Iris pigment epithelial cell (primary cell): ENCODE measurements at regions not wholly inside any gene's neighbourhood (a gene's known extent, or its start where the extent isn't known, plus 50 kb on each side); places are given as distances from the start of the nearest gene placed in this dataset.
"Not testable (repeated sequence)": the region's sequence is repeated elsewhere in the genome, so short reads cannot be mapped to it uniquely, and the experiment has no call there.

Experiments used
- DNase-seq: peaks from one replicate; pipeline ENCODE4 v3.0.0-alpha.2; 2011; ENCODE audit warnings: low read depth

DNA sequence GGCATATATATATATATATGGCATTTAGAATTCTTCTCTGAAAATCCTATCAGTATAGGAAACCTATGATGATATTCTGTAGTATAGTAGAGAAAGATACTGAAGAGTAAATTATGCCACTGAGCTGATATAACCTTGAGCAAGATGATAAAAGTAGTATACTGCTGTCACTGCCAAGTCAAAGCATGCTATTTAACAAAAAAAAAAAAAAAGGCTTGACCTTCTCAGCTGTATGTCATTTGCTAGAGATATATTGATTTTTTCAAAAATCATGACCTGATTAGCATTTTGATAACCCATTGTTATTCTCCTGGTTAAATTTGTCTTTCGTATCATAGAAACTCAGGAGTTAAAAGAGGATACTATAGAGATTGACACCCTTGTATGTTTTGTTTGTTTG lies 299.4 kb downstream of the ADAMTS20 start:
- DNase-seq, result no peak

DNA sequence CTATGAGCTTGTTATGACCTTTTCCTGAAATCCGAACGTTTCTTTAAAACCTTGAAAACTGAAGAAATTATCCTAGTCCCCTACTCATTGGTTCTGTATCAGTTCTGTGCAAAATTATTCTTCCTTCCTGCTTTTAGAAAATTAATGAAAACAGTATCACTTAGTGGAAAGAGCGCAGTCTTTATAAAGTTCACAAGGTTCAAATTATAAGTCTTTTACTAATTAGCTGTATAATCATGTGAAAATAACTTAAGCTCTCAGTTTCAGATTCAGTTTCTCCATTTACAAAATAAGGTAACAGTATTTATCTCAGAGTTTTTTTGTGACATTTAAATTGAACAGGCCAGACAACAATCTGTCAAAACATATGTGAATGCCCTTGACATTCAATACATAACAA lies 306.1 kb downstream of the ADAMTS20 start:
- no peak for DNase-seq

DNA sequence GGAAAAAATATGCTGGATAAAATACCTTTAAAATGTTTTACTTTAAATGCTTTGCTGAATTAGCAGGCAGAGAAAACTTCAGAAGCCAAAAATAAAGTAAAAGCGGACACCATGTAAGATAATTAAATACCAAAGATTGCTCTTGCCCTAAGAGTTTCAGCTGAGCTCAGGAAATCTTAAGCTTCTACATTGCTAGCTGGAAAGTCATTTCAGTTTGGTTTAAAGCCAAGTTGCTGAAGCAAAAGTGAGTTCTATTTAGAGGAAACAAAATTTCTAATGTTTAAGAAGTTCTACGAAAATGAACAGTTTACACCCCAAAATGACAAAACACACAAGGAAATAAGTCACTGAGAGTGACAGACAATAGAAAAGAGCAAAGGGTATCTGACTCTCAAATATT lies 310.0 kb downstream of the ADAMTS20 start:
- DNase-seq, result peak; percentile 81

DNA sequence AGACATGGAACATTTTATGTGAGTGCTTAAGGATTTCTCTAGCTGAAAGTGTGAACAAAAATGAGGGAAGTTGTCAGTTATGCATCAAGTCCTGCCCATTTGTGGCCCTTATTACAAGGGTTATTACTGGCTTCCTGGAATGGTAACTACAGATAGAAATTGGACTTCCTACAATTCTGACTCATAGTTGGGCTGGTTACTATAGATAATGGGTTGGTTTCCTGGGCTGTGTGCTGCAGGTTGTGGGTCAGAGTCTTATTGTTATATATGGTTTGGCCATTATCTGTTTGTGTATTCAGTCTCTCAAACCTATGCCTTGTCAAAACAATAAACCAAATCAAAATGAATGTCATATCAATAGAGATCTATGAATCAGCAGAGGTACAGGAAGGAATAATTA lies 313.7 kb downstream of the ADAMTS20 start:
- DNase-seq, result peak; percentile 2

DNA sequence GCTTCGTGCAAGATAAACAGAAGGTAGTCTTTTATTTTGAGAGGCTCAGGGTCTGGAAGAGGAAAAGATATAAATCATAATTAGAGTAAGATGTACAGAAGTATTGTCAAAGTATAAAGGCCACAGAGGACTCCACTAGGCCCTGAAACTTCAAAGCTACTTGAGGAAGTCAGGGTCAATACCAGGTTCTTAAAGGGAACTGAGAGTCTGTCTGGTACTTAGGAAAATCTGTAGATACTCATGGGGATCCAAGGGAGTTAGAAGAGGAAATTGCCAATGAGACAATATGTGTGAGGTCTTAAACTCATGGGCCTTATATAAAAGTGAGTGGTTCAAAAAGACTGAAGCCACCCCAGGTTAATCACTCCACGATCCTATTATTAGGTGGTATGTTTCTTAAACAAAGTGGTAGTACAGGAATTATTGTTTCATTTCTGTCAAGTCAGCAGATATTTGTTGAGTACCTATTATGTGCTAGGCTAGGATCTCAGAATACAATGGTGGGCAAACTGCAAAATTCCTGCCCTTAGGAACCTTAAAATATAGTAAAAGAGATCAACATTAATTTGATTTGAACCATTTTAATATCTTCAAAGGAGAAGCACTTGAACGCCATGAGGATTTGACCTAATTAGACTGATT lies 314.6 kb downstream of the ADAMTS20 start:
- no peak for DNase-seq

DNA sequence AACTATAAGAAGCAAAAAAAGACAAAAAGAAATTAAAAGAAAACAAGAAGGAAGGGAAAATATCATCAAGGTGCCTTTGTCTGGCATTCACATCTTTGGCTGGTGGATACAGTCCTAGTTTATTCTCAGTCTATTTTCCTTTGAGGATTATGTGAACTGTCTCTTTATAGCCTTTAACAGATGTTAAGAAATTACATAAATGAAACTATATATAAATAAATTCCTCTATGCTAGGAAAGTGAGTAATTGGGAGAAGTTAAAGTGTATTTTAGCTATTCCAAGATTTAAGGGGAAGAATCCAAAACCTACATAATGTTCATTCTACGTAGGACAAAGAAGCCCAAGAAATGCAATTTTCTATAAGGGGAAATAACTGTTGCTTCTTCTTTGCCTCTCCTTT lies 316.3 kb downstream of the ADAMTS20 start:
- no peak for DNase-seq

DNA sequence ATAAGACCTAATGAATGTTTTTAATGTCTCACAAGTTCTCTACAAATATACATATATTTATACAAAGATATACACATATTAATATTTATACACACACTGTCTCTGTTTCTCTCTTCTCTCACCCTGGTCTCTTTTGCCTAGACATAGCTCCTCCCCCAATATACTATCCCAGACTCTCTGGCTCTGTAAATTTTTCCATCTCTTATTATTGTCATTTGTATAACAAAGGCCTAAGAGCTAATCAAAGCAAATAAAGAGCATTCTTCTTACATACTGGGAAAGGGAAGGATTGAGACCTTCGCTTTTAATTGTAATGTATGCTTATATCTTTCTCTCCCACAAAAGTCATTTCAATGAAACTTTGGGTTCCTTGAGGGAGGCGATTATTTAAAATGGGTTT lies 318.1 kb downstream of the ADAMTS20 start:
- DNase-seq, result no peak

DNA sequence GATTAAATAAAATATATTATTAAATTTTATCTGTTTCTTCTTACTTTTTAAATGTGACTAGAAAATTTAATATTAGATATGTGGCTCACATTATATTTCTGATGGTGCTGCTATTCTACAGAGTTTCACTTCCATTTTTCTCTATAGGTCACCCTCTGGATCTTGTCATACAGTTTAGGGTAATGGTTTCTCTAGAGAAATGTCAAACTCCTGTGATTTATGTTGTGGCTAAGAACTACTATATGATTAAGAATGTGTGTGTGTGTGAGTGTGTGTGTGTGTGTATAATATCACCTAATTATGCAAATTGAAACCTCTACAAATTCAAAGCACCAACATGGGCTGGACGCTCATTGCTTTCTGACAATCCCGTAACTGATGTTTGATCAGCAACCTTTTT lies 325.9 kb downstream of the ADAMTS20 start:
- DNase-seq, result no peak

DNA sequence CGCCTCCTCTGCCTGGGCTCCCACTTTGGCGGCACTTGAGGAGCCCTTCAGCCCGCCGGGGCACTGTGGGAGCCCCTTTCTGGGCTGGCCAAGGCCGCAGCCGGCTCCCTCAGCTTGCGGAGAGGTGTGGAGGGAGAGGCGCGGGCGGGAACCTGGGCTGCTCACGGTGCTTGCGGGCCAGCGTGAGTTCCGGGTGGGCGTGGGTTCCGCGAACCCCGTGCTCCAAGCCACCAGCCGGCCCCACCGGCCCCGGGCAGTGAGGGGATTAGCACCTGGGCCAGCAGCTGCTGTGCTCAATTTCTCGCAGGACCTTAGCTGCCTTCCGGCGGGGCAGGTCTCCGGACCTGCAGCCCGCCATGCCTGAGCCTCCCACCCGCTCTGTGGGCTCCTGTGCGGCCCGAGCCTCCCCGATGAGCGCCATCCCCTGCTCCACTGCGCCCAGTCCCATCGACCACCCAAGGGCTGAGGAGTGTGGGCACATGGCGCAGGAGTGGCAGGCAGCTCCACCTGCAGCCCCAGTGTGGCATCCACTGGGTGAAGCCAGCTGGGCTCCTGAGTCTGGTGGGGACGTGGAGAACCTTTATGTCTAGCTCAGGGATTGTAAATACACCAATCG lies 327.7 kb downstream of the ADAMTS20 start:
- DNase-seq, result not testable (repeated sequence)

DNA sequence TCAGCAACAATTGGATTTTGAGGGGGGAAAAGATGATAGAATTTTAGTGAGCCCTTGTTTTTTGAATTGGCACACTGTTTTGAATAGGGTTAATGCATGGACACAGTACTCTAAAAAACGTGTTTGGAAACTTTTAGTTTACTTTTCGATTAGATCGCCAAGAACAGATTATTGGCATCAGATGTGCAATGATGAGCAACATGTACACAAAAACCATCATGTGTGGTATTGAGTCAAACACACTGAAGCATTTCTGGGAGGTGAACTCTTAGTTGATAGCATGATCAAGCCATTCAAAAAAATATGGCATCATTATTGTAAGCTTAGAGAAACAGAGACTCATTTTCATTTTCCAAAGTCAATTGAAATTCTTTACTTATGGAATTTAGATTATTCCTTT lies 329.2 kb downstream of the ADAMTS20 start:
- DNase-seq, result no peak

DNA sequence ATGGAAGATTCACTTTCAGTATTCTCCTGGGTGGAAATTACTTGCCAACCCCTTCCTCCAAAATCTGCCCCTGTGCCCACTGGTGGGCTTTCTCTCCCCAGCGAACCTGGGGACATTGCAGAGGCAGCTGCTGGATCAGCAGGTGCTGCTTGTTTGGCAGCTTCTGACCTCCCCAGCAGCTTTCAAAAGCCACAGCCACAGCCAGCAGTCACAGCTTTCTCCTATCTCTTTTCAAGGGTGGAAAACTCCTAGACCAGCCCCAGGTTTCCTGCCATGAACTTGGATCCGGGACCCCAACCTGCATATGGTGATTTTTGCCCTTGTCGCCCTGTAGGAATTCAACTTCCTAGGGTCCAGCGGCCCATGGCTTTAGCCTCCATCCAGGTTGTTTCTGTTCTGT lies 330.8 kb downstream of the ADAMTS20 start:
- DNase-seq, result no peak

DNA sequence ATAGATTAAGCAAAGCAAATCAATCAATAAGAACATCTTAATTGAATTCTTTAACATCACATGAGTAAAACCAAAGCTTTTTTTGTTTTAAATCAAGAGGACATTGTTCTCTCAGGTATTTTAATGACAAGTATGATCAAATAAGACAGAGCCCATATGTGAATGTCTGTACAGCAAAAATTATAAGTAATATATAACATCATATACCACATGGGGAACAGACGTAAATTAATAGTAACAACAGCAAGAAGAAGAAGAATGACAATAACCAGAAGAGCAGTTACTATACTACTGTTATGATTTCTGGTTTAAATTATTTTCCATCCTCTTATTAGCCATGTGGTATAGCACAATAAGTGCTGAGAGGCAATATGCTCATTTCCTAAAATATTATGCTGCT lies 335.5 kb downstream of the ADAMTS20 start:
- no peak for DNase-seq

DNA sequence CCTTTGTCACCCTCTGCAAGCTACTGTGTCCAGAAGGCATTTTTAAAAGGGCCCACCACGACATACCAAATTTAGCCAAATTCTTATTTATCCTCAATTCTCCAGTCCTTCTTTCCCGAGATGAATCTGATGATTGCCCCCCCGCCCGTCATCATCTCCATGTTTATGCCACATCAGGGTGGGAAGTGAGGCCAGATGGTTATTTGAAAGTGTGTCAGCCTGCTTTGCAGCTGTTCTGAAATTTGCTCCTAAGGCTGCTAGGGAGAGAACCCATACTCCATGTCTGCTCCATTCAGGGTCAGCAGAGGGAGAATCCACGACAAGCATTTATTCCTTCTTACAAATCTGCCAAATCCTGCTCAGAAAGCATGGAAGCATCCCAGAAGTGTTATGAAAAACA lies 337.8 kb downstream of the ADAMTS20 start:
- no peak for DNase-seq

DNA sequence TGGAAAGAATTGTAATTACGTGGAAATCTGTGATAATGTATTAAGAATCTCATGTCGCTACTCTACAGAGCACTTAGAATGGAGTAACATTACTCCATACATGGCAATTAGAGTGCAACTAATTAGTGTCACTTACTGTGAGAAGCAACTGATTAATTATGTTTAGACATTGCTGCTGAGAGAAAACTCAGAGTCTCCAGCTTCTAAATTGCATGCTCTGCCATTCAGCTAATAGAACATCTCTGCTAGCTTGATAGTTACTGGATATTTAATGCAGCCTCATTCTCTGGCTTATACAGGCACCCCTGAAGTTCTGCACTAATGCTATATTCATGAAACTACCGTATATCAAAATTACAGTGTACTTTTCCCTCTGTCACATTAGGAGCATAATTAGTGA lies 338.4 kb downstream of the ADAMTS20 start:
- DNase-seq, result no peak

DNA sequence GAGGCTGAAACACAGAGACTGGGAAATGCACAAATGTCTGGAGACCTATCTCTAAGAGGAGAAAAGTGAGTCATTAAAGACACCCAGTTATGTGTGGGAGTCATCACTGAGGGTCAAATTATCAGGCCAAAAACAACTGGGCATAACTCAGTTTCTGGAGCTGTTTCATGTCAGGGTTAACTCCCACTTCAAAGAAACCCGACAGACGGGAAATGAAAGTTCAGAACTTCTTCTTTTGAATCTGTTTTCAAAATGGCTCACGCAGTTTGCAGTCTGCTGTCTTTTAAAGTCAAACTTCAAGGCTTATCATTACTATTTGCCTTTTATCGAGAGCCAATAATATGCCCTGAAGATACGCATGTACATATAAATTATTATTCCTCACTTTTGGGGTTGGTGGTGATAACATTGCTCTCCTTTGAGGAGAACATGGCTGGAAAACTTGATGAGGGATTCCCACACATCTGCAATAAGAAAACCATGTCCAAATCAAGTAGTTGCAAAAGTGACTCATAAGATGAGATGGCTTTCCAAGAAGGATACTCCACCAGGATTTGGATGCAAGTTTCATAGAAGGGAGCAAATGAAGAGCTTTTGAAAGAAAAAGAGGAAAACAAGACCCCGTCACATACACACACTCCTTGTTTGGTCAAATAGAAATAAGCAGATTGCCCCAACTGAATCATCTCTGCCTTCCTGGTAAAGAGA lies 341.4 kb downstream of the ADAMTS20 start:
- DNase-seq, result peak; percentile 78

DNA sequence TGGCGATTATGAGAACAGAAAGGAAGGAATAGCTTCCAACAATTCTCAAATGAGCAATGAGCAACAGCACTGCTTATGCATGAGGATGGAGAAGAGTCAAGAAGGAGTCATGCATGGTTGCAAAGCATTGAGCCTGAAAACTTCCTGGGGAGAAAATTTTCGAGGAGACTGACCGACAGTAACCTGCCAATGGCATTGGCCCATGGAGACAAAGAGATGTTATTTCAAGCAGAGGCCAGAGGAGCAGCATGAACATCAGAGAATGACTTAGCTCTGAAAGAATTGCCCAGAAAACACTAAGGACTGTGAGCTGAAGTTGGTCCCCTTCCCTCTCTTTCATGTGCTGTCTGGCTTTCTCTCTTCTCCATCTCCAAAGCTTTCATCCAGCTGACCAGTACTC lies 343.4 kb downstream of the ADAMTS20 start:
- DNase-seq, result peak; percentile 1

DNA sequence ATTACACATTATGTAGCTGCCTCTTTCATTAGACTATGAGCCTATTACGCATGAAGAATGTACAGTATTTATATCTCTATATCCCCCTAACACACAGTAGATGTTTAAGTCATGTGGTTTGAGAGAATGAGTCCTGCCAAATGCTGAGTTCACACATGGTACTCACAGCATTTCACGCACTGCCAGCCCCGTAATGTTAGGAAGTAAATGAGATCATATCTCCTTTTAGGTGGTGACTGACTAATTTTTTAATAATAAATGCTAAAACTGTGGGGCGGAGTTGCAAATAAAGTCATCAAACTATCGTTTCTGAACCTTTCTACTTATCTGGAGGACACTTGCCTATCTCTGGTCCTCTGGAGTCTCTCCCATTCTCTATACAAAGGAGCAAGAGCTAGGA lies 343.8 kb downstream of the ADAMTS20 start:
- DNase-seq, result peak; percentile 3

DNA sequence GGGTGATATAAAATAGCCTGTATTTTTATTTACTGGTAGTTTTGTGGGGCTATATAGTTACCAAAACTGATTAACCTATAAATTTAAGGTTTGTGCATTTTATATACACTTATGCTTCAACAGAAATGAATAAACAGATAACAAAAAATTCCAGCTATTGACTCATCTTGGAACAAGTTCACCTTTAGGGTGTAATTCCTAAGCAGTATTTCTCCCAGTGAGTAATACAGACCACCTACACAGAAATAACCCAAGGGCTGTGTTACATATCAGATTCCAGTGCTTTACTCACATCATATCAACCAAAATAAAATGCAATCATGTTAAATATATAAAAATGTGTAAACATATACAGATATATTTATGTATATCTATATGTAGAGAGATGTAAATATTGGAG lies 345.6 kb downstream of the ADAMTS20 start:
- peak; percentile 54 for DNase-seq

DNA sequence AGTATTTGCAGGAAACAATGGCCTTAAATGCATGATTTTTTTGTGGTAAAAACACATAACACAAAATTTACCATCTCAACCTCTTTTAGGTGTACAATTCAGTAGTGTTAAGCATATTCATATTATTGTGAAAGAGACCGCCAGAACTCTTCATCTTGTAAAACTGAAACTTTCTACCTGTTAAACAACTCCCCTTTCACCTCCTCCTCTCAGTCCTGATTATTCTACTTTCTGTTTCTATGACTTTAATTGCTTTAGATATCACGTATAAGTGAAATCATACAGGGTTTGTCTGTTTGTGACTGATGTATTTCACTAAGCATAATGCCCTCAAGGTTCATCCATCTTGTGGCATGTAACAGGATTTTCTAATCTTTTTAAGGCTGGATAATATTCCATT lies 353.4 kb downstream of the ADAMTS20 start:
- no peak for DNase-seq

DNA sequence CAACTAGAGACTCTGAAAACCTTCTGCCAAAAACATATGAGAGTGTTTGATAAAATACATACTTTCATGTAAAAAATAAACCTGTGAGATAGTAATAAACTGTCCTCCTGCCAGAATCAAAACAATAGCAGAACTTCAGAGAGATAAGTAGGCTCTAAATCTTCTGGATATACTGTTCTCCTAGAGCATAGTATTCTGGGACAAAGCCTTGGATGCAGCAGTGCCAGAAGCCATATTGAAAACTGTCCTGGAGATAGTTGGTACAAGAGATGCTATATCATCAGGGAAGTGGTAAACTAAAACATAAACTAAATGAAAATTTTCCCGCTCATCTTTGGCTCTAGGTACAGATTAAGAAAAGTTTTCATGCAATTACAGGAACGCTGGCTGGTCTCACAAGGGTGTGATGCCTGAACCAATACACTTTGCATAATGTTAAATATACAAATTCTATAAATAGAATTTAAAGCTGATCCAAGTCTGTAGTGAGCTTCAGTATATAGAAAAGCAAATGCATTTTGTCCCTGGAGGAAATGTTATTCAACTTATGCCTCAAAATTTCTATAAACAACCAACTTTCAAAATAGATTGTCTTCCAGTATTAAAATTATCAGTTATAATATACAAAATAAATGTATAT lies 355.6 kb downstream of the ADAMTS20 start:
- no peak for DNase-seq

DNA sequence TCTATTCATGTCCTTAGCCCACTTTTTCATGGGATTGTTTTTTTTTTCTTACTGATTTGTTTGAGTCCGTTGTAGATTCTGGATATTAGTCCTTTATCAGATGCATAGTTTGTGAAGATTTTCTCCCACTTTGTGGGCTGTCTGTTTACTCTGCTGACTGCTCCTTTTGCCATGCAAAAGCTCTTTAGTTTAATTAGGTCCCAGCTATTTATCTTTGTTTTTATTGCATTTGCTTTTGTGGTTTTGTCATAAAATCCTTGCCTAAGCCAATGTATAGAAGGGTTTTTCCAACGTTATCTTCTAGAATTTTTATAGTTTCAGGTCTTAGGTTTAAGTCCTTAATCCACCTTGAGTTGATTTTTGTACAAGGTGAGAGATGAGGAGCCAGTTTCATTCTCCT lies 358.9 kb downstream of the ADAMTS20 start:
- not testable (repeated sequence) for DNase-seq

DNA sequence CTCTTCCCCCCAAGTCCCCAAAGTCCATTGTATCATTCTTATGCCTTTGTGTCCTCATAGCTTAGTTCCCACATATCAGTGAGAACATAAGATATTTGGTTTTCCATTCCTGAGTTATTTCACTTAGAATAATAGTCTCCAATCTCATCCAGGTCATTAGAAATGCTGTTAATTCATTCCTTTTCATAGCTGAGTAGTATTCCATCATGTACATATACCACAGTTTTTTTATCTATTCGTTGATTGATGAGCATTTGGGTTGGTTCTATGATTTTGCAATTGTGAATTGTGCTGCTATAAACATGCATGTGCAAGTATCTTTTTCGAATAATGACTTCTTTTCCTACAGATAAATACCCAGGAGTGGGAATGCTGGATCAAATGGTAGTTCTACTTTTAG lies 359.6 kb downstream of the ADAMTS20 start:
- DNase-seq, result not testable (repeated sequence)

DNA sequence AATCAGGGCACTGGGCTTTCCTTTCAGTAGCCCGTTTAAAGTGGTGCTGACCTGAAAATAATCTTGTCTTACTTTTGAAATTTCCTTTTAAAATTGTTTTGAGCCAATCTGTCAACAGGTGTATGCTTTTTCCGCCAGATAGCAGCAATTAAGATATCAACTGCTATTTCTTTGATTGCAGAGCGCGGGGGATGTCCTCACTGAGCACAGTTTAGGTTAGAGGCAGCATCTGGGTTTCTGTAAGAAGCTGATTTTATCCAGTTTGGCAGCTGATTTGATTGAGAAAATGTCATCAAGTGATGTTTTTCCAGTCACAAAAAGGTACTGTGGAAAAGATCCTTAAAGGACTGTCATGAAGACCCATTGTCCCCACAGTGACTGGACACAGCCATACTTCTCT lies 371.8 kb downstream of the ADAMTS20 start:
- DNase-seq, result no peak
